ENCODE measurements at regions not wholly inside any gene's neighbourhood (a gene's known extent, or its start where the extent isn't known, plus 50 kb on each side); places are given as distances from the start of the nearest gene placed in this dataset.

DNA sequence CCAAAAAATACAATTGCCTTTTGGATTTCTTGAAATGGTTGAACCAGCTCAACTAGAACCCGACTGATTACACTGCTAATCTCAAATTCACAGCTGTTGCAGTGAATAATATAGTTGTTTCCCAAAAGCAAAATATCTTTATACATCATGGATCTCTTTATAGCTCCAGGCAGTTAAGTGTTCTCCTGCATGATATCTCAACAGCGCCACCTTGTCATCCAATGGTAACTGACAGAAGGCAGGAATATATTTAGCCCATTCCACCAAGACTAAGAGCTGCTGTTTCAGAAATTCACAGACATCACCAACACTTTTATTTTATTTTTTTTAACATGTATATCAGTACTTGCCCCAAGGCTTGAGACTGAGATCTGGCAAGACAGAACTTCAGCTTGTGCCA, 1141.0 kb upstream of the PRR20A start:
- TF ChIP-seq, protein P1, sequence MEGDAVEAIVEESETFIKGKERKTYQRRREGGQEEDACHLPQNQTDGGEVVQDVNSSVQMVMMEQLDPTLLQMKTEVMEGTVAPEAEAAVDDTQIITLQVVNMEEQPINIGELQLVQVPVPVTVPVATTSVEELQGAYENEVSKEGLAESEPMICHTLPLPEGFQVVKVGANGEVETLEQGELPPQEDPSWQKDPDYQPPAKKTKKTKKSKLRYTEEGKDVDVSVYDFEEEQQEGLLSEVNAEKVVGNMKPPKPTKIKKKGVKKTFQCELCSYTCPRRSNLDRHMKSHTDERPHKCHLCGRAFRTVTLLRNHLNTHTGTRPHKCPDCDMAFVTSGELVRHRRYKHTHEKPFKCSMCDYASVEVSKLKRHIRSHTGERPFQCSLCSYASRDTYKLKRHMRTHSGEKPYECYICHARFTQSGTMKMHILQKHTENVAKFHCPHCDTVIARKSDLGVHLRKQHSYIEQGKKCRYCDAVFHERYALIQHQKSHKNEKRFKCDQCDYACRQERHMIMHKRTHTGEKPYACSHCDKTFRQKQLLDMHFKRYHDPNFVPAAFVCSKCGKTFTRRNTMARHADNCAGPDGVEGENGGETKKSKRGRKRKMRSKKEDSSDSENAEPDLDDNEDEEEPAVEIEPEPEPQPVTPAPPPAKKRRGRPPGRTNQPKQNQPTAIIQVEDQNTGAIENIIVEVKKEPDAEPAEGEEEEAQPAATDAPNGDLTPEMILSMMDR (conservative IDR thresholded peaks at IDR 0.05; ENCODE audit: low read depth, low read length) = peak; percentile 29
- H3K4me3 ChIP-seq (ENCODE audit: low read depth, low read length) = no peak overlapping the region
- DNase-seq (ENCODE audit: low read depth) = no peak

DNA sequence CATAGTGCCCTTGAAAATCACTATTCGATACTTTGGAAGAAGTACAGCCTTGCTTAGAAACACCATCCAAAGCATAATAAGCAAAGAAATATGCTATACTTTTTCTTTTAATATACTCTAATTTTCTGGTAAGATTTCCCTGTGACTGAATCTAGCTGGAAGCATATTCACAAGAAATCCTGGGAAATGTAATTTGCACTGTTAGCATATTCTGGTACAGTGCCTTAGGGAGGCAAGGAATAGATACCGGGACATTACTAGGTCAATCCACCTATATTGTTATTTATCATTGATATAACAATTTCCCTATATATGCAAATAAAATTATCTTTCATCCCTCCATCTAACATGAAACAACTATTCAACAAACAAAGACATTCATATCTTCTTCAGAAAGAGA, 1131.3 kb upstream of the PRR20A start:
- no peak overlapping the region for H3K4me3 ChIP-seq (ENCODE audit: low read depth, low read length)
- DNase-seq (ENCODE audit: low read depth) = no peak
- TF ChIP-seq, protein P1 (conservative IDR thresholded peaks at IDR 0.05; ENCODE audit: low read depth, low read length) = no peak

DNA sequence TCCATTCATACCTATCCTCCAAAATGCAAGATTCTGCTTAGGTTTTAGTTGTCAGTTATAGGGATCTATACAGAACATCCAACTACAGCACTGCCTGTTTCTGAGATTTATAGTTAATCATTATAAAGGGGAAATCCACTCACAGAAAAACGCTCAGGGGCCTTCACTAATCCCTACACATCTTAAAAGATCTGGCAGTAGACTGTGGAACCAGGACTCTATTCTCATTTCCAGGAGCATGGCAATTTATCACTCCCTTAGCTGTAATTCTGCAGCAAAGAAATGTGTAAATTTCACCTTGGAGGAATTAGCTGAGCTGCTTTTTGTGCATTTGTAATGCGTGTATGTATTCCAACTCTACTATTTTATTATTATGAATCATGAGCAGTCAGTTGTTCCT, 1128.1 kb upstream of the PRR20A start:
- TF ChIP-seq, protein P1 (conservative IDR thresholded peaks at IDR 0.05; ENCODE audit: low read depth, low read length) = no peak
- no peak overlapping the region for H3K4me3 ChIP-seq (ENCODE audit: low read depth, low read length)
- DNase-seq (ENCODE audit: low read depth) = no peak

DNA sequence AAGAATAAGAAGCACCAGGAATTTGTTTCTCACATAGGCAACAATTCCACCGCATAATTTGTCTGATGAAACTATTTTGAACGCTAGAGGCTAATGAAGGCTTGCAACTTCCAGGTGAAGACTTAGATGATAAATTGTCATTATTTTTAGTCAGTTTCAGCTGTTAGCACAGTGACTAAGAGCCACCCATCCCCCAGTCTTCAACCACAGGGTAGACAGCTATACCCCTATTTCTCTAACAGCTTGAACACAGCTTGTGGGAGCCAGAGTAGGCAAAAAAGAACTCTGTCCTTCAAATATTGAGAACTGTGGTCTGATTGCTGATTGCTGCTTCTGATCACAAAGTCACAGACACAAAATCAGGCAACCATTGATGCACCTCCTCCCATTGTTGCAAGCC, 1124.8 kb upstream of the PRR20A start:
- H3K4me3 ChIP-seq (ENCODE audit: low read depth, low read length) = no peak overlapping the region
- TF ChIP-seq, protein P1 (conservative IDR thresholded peaks at IDR 0.05; ENCODE audit: low read depth, low read length) = no peak
- DNase-seq (ENCODE audit: low read depth) = no peak

DNA sequence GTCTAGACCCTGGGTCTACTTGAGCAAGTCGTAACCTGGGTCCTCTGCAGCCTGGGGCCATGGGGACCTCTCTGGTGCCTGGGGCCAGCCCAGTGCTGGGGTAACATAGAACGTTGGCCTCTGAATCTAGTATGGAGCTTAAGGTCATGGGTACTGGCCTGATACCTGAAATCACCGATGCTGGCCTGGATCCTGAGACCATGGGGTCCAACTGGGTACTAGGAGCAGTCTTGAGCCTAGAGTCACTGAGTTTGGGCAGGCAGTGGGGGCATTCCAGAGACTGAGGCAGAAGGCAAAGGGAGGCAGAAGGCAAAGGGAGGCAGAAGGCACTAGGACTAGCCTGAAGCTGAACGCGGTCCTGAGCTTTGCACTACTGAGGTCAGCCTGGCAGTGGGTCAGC, 1121.1 kb upstream of the PRR20A start:
- TF ChIP-seq, protein P1 (conservative IDR thresholded peaks at IDR 0.05; ENCODE audit: low read depth, low read length) = no peak
- no peak overlapping the region for H3K4me3 ChIP-seq (ENCODE audit: low read depth, low read length)
- no peak for DNase-seq (ENCODE audit: low read depth)

DNA sequence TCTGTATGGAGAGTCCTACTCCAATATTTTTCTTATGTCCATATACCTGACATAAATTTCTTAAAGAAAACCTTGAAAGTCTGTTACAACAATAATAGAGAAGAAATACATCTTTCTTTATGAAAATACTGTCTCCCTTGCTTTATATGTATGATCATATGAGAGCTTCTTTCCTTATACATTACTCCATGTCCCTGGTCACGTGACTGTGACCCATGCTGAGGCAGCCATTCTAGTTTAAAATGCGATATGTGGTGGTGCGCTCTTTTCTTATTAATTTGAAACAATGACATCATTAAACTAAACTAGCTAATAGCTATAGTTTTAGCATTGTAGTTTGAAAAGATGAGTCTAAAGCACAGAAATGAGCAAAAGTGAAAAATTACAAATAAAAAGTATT, 1120.3 kb upstream of the PRR20A start:
- no peak for DNase-seq (ENCODE audit: low read depth)
- TF ChIP-seq, protein P1 (conservative IDR thresholded peaks at IDR 0.05; ENCODE audit: low read depth, low read length) = no peak

DNA sequence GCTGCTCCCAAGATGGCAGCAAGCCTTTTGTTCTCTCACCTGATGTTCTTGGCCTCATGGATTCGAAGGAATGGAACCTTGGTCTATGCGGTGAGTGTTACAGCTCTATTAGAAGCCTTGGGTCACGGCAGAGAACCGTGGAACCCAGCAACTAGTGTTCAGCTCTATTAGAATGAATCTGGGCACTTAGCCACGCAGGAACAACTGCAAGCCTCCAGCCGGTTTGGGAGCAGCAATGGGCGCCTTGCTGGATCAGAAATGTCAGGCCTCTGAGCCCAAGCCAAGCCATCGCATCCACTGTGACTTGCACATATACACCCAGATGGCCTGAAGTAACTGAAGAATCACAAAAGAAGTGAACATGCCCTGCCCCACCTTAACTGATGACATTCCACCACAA, 1100.7 kb upstream of the PRR20A start:
- DNase-seq (ENCODE audit: low read depth) = no peak
- no peak overlapping the region for H3K4me3 ChIP-seq (ENCODE audit: low read depth, low read length)
- TF ChIP-seq, protein P1 (conservative IDR thresholded peaks at IDR 0.05; ENCODE audit: low read depth, low read length) = no peak

More for the DNA sequence above, 1120.3 kb upstream of the PRR20A start:
- no peak overlapping the region for H3K4me3 ChIP-seq (ENCODE audit: low read depth, low read length)

Measured in epithelial cell of proximal tubule (primary cell).